ENCODE measurements at regions not wholly inside any gene's neighbourhood (a gene's known extent, or its start where the extent isn't known, plus 50 kb on each side); places are given as distances from the start of the nearest gene placed in this dataset.

DNA sequence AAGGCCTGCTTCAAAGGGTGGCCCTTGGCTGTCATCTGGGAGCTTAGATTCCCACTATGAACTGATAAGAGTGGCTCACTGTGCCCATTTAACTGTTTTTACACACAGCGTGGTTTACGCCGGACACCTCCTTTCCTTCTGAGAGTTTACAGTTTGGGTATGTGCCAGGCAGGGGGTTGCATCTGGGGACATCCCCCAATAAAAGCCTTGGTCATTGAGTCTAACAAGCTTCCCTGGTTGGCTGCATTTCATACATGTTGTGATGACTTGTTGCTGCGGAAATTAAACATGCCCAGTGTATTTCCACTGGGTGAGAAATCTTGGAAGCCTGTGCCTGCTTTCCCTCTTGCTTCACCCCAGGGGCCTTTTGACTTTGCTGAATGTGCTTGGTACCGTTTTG is 264.1 kb upstream of the NPY start:
- POLR2A ChIA-PET = no interaction called here
- H3K79me2 ChIP-seq (ENCODE audit: insufficient read depth, low read length) = no peaks in the 10 kb centered on the region
- intact Hi-C loops (cut with micrococcal nuclease) = no loop called here
- TF ChIP-seq FOSL1 (IDR thresholded peaks at IDR 0.05; ENCODE audit: low read depth) (no peak), EZH2phosphoT487 (IDR thresholded peaks at IDR 0.05; ENCODE audit: borderline replicate concordance) (no peak), YY1 (IDR thresholded peaks at IDR 0.05; ENCODE audit: extremely low read depth, insufficient replicate concordance, low read depth, low read length) (no peak), SIN3A (IDR thresholded peaks at IDR 0.05; ENCODE audit: low read depth) (no peak), EGR1 (IDR thresholded peaks at IDR 0.05; ENCODE audit: low read depth) (no peak), CEBPB (IDR thresholded peaks at IDR 0.05; ENCODE audit: low read depth) (no peak), POLR2AphosphoS5 (IDR thresholded peaks at IDR 0.05; ENCODE audit: low read depth, low read length) (no peak), CBX3 (IDR thresholded peaks at IDR 0.05; ENCODE audit: low read depth) (no peak), POLR2A (IDR thresholded peaks at IDR 0.05; ENCODE audit: borderline replicate concordance, extremely low read depth, insufficient read depth, insufficient read length) (no peak), ZFX (IDR thresholded peaks at IDR 0.05) (no peak), ZNF274 (IDR thresholded peaks at IDR 0.05; ENCODE audit: low read depth, low read length) (no peak)
- no TSS peak for BruUV-seq (replicated peaks)
- no peak overlapping the region for H3K9ac ChIP-seq (ENCODE audit: low read length)
- H3K27me3 ChIP-seq (ENCODE audit: insufficient read depth, low read length) = no peaks in the 10 kb centered on the region
- no peak overlapping the region for H2AFZ ChIP-seq (ENCODE audit: low read depth, low read length, poor library complexity, severe bottlenecking)
- H4K20me1 ChIP-seq (ENCODE audit: insufficient read depth) = no peaks in the 10 kb centered on the region
- no peak overlapping the region for H3K4me2 ChIP-seq (ENCODE audit: low read length)
- DNase-seq (ENCODE audit: low read depth, low spot score) (no peak), ATAC-seq (no peak)
- H3K4me1 ChIP-seq (ENCODE audit: control insufficient read depth in 1 of 2, insufficient read depth in 2 of 2, low read length in 2 of 2) = no peaks in the 10 kb centered on the region; a peak in 1 of 4 replicates
- CTCF ChIA-PET = no interaction called here
- no peak overlapping the region for H3K27ac ChIP-seq (ENCODE audit: low read depth, low read length)
- RAD21 ChIA-PET (ENCODE audit: low non-redundant PET in 1 of 2, low total read pairs in 2 of 2, uncharacterized antibody in 2 of 2, unreplicated experiment in 2 of 2) = no interaction called here
- no peaks in the 10 kb centered on the region for H3K9me2 ChIP-seq (ENCODE audit: insufficient read depth)
- H3K9me3 ChIP-seq (ENCODE audit: control insufficient read depth in 1 of 2, insufficient read depth in 1 of 2, low read depth in 1 of 2, low read length in 2 of 2) = no peaks in the 10 kb centered on the region
- H3K36me3 ChIP-seq (ENCODE audit: control insufficient read depth in 1 of 2, insufficient read depth in 2 of 2, low read length in 2 of 2) = no peaks in the 10 kb centered on the region
- no peak overlapping the region for H3K4me3 ChIP-seq (replicated peaks in 1 of 2; ENCODE audit: low read depth in 1 of 2, low read length in 2 of 2)

DNA sequence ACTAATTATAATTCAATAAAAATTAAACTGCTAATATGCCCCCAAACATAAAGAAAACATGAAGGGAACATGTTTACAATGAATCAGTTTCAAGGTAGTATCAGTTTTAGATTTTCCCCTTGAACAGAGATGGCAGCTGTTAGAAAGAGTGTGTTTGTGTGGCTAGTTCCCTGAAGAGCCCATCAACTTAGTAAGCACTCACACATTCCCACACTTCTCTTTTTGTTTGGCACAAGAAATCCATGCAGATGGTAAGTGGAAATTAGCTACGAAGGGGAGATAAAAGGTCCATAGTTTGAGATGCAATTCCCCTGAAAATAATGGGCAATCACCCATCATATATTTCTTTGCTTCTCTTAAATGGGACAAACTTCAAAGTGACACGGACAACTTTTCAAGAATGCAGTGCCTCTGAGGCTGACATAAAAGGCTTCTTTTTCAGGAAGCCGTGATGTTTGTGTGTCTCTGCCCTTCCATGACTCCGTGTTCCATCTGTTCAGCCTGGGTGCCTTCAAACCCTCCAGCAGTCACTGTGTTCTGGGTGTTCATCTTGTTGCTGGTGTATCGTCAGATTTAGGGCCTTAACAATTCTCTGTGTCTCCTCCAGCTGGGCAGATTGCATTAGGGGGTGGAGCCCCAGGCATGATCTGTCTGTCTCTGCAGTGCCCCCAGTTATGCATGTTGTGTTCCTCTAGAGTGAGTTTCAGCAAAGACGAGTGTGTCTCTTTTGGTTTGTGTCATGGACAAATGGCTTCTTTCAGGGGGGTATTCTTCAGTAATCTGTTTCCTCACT is 259.5 kb upstream of the NPY start:
- ChIA-PET POLR2A (no interaction called here), RAD21 (ENCODE audit: low non-redundant PET in 1 of 2, low total read pairs in 2 of 2, uncharacterized antibody in 2 of 2, unreplicated experiment in 2 of 2) (no interaction called here), CTCF (no interaction called here)
- Histone ChIP-seq H3K27ac (ENCODE audit: low read depth, low read length) (no peak overlapping the region), H3K9me3 (ENCODE audit: control insufficient read depth in 1 of 2, insufficient read depth in 1 of 2, low read depth in 1 of 2, low read length in 2 of 2) (no peaks in the 10 kb centered on the region), H3K79me2 (ENCODE audit: insufficient read depth, low read length) (no peaks in the 10 kb centered on the region), H3K36me3 (ENCODE audit: control insufficient read depth in 1 of 2, insufficient read depth in 2 of 2, low read length in 2 of 2) (no peaks in the 10 kb centered on the region), H3K4me2 (ENCODE audit: low read length) (no peak overlapping the region), H3K9ac (ENCODE audit: low read length) (no peak overlapping the region), H3K4me3 (replicated peaks in 1 of 2; ENCODE audit: low read depth in 1 of 2, low read length in 2 of 2) (no peak overlapping the region), H4K20me1 (ENCODE audit: insufficient read depth) (no peaks in the 10 kb centered on the region), H3K4me1 (ENCODE audit: control insufficient read depth in 1 of 2, insufficient read depth in 2 of 2, low read length in 2 of 2) (no peaks in the 10 kb centered on the region; a peak in 1 of 4 replicates), H2AFZ (ENCODE audit: low read depth, low read length, poor library complexity, severe bottlenecking) (no peak overlapping the region), H3K9me2 (ENCODE audit: insufficient read depth) (no peaks in the 10 kb centered on the region), H3K27me3 (ENCODE audit: insufficient read depth, low read length) (no peaks in the 10 kb centered on the region)
- BruUV-seq (replicated peaks) = no TSS peak
- no peak for ATAC-seq
- DNase-seq (ENCODE audit: low read depth, low spot score) = no peak
- intact Hi-C loops (cut with micrococcal nuclease) = no loop called here
- TF ChIP-seq ZNF274 (IDR thresholded peaks at IDR 0.05; ENCODE audit: low read depth, low read length) = no peak
- TF ChIP-seq FOSL1 (IDR thresholded peaks at IDR 0.05; ENCODE audit: low read depth) = no peak
- TF ChIP-seq TCF7L2 (IDR thresholded peaks at IDR 0.05; ENCODE audit: borderline replicate concordance, extremely low read depth, insufficient read depth, insufficient read length) = no peak
- no peak for TF ChIP-seq SRF (IDR thresholded peaks at IDR 0.05; ENCODE audit: low read depth)
- no peak for TF ChIP-seq JUND (IDR thresholded peaks at IDR 0.05)
- no peak for TF ChIP-seq RAD21 (IDR thresholded peaks at IDR 0.05; ENCODE audit: low read depth)
- no peak for TF ChIP-seq POLR2A (IDR thresholded peaks at IDR 0.05; ENCODE audit: borderline replicate concordance, extremely low read depth, insufficient read depth, insufficient read length)
- TF ChIP-seq CEBPB (IDR thresholded peaks at IDR 0.05; ENCODE audit: low read depth) = no peak
- no peak for TF ChIP-seq SIN3A (IDR thresholded peaks at IDR 0.05; ENCODE audit: low read depth)
- no peak for TF ChIP-seq ZFX (IDR thresholded peaks at IDR 0.05)
- TF ChIP-seq ELF1 (IDR thresholded peaks at IDR 0.05; ENCODE audit: borderline replicate concordance, low read depth) = no peak
- TF ChIP-seq, protein P1, sequence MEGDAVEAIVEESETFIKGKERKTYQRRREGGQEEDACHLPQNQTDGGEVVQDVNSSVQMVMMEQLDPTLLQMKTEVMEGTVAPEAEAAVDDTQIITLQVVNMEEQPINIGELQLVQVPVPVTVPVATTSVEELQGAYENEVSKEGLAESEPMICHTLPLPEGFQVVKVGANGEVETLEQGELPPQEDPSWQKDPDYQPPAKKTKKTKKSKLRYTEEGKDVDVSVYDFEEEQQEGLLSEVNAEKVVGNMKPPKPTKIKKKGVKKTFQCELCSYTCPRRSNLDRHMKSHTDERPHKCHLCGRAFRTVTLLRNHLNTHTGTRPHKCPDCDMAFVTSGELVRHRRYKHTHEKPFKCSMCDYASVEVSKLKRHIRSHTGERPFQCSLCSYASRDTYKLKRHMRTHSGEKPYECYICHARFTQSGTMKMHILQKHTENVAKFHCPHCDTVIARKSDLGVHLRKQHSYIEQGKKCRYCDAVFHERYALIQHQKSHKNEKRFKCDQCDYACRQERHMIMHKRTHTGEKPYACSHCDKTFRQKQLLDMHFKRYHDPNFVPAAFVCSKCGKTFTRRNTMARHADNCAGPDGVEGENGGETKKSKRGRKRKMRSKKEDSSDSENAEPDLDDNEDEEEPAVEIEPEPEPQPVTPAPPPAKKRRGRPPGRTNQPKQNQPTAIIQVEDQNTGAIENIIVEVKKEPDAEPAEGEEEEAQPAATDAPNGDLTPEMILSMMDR (IDR thresholded peaks at IDR 0.05 in 2 of 3, conservative IDR thresholded peaks at IDR 0.05 in 1 of 3; ENCODE audit: borderline replicate concordance in 1 of 3, insufficient read depth in 1 of 3, low read depth in 2 of 3, low read length in 2 of 3) = no peak
